Choroid plexus epithelial cell (primary cell): ENCODE measurements at regions not wholly inside any gene's neighbourhood (a gene's known extent, or its start where the extent isn't known, plus 50 kb on each side); places are given as distances from the start of the nearest gene placed in this dataset.

ENCODE experiments used
- DNase-seq: peaks from one replicate; pipeline ENCODE4 v3.0.0-alpha.2; 2010; ENCODE audit warnings: low read depth
- H3K4me3 ChIP-seq: 2 replicates; pipeline ENCODE4 v1.5.1; 2011; ENCODE audit warnings: low read depth, mild to moderate bottlenecking, control low read depth, low read length, moderate library complexity
- CTCF ChIP-seq: conservative IDR thresholded peaks from 2 replicates; pipeline ENCODE4 v1.5.1; 2011; ENCODE audit warnings: low read depth, mild to moderate bottlenecking, control low read depth, inconsistent platforms, low read length, moderate library complexity

- no peak overlapping the region for H3K4me3 ChIP-seq
- no peak for TF ChIP-seq CTCF
- DNase-seq: no peak
These were observed 258.2 kb upstream of the PMFBP1 start for GRCh38 chr16:72430121-72430520.

- TF ChIP-seq CTCF: no peak
- no peak overlapping the region for H3K4me3 ChIP-seq
- no peak for DNase-seq
These were observed 257.7 kb upstream of the PMFBP1 start for GRCh38 chr16:72429671-72430081.

- H3K4me3 ChIP-seq: no peak overlapping the region
- no peak for TF ChIP-seq CTCF
- no peak for DNase-seq
These were observed 256.9 kb upstream of the PMFBP1 start for GRCh38 chr16:72428681-72429376.

GRCh38 chr16:72427783-72428331 is 255.9 kb upstream of the PMFBP1 start:
- DNase-seq: no peak
- TF ChIP-seq CTCF: no peak
- H3K4me3 ChIP-seq: no peak overlapping the region

- TF ChIP-seq CTCF: no peak
- no peak for DNase-seq
- no peak overlapping the region for H3K4me3 ChIP-seq
These were observed 255.3 kb upstream of the PMFBP1 start for GRCh38 chr16:72427051-72427782.

GRCh38 chr16:72426386-72426785 is 254.4 kb upstream of the PMFBP1 start:
- no peak overlapping the region for H3K4me3 ChIP-seq
- DNase-seq: no peak
- no peak for TF ChIP-seq CTCF
